HEK293 (cell line): ENCODE measurements at regions not wholly inside any gene's neighbourhood (a gene's known extent, or its start where the extent isn't known, plus 50 kb on each side); places are given as distances from the start of the nearest gene placed in this dataset.

Experiments
- HOXD13 ChIP-seq: sonication (generic); formaldehyde crosslinking; IDR thresholded peaks from 2 replicates; pipeline ENCODE4 v1.8.0; 2022; ENCODE audit warnings: missing genetic modification reagents, borderline replicate concordance
- MEIS1 ChIP-seq: sonication (generic); formaldehyde crosslinking; IDR thresholded peaks from 2 replicates; pipeline ENCODE4 v1.8.1; 2022; ENCODE audit warnings: missing genetic modification reagents, mild to moderate bottlenecking, borderline replicate concordance
- SALL2 ChIP-seq: fragments of 450-650 bp; formaldehyde crosslinking; IDR thresholded peaks from 2 replicates; pipeline ENCODE4 v1.5.0; 2017; ENCODE audit warnings: missing biosample characterization, mild to moderate bottlenecking, missing genetic modification characterization, borderline replicate concordance
- SP2 ChIP-seq: fragments of 450-650 bp; formaldehyde crosslinking; IDR thresholded peaks from 2 replicates; pipeline ENCODE4 v1.5.1; 2016; ENCODE audit warnings: missing biosample characterization, missing genetic modification characterization
- YY1 ChIP-seq: fragments of 450-650 bp; formaldehyde crosslinking; IDR thresholded peaks from 2 replicates; pipeline ENCODE4 v1.5.1; 2018; ENCODE audit warnings: missing biosample characterization, missing genetic modification characterization
- ZBTB1 ChIP-seq: fragments of 450-650 bp; formaldehyde crosslinking; IDR thresholded peaks from 2 replicates; pipeline ENCODE4 v1.5.1; 2016; ENCODE audit warnings: missing biosample characterization, missing genetic modification characterization
- ZBTB49 ChIP-seq: fragments of 450-650 bp; formaldehyde crosslinking; IDR thresholded peaks from 2 replicates; pipeline ENCODE4 v1.5.1; 2016; ENCODE audit warnings: missing biosample characterization, missing genetic modification characterization, low read depth
- ZNF335 ChIP-seq: fragments of 450-650 bp; formaldehyde crosslinking; conservative IDR thresholded peaks from 2 replicates; pipeline ENCODE4 v1.5.1; 2016; ENCODE audit warnings: missing biosample characterization, missing genetic modification characterization
- ZNF341 ChIP-seq: fragments of 450-650 bp; formaldehyde crosslinking; IDR thresholded peaks from 2 replicates; pipeline ENCODE4; 2016; ENCODE audit warnings: low read depth, missing biosample characterization, missing genetic modification characterization
- ZNF433 ChIP-seq: fragments of 450-650 bp; formaldehyde crosslinking; IDR thresholded peaks from 2 replicates; pipeline ENCODE4 v1.5.1; 2016; ENCODE audit warnings: missing biosample characterization, missing genetic modification characterization, low read depth
- ZNF776 ChIP-seq: fragments of 450-650 bp; formaldehyde crosslinking; IDR thresholded peaks from 2 replicates; pipeline ENCODE4 v1.5.0; 2017; ENCODE audit warnings: missing biosample characterization, missing genetic modification characterization, borderline replicate concordance
- TF ChIP-seq, protein P1 (sequence below): fragments of 450-650 bp; formaldehyde crosslinking; IDR thresholded peaks from 2 replicates; pipeline ENCODE4 v1.5.1; 2016; ENCODE audit warnings: missing biosample characterization, missing genetic modification characterization
- TF ChIP-seq, protein P2 (sequence below): fragments of 450-650 bp; formaldehyde crosslinking; IDR thresholded peaks from 2 replicates; pipeline ENCODE4 v1.5.1; 2017; ENCODE audit warnings: missing biosample characterization, missing genetic modification characterization
- TF ChIP-seq, protein P3 (sequence below): fragments of 450-650 bp; formaldehyde crosslinking; IDR thresholded peaks from 2 replicates; pipeline ENCODE4 v1.5.1; 2016; ENCODE audit warnings: missing biosample characterization, missing genetic modification characterization

GRCh38 chr13:63249411-63250187 lies 1834.0 kb upstream of the PCDH20 start:
- TF ChIP-seq, protein P1, sequence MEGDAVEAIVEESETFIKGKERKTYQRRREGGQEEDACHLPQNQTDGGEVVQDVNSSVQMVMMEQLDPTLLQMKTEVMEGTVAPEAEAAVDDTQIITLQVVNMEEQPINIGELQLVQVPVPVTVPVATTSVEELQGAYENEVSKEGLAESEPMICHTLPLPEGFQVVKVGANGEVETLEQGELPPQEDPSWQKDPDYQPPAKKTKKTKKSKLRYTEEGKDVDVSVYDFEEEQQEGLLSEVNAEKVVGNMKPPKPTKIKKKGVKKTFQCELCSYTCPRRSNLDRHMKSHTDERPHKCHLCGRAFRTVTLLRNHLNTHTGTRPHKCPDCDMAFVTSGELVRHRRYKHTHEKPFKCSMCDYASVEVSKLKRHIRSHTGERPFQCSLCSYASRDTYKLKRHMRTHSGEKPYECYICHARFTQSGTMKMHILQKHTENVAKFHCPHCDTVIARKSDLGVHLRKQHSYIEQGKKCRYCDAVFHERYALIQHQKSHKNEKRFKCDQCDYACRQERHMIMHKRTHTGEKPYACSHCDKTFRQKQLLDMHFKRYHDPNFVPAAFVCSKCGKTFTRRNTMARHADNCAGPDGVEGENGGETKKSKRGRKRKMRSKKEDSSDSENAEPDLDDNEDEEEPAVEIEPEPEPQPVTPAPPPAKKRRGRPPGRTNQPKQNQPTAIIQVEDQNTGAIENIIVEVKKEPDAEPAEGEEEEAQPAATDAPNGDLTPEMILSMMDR (tag by site-specific recombination): no peak
- no peak for TF ChIP-seq HOXD13
- no peak for TF ChIP-seq MEIS1
- TF ChIP-seq ZNF341 (tag by site-specific recombination): no peak
- no peak for TF ChIP-seq ZNF433 (tag by site-specific recombination)
- TF ChIP-seq YY1 (tag by site-specific recombination): no peak
- TF ChIP-seq, protein P2, sequence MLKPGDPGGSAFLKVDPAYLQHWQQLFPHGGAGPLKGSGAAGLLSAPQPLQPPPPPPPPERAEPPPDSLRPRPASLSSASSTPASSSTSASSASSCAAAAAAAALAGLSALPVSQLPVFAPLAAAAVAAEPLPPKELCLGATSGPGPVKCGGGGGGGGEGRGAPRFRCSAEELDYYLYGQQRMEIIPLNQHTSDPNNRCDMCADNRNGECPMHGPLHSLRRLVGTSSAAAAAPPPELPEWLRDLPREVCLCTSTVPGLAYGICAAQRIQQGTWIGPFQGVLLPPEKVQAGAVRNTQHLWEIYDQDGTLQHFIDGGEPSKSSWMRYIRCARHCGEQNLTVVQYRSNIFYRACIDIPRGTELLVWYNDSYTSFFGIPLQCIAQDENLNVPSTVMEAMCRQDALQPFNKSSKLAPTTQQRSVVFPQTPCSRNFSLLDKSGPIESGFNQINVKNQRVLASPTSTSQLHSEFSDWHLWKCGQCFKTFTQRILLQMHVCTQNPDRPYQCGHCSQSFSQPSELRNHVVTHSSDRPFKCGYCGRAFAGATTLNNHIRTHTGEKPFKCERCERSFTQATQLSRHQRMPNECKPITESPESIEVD (tag by site-specific recombination): no peak
- TF ChIP-seq ZBTB49: no peak
- no peak for TF ChIP-seq SALL2 (tag by site-specific recombination)
- no peak for TF ChIP-seq SP2 (tag by site-specific recombination)
- TF ChIP-seq ZNF335 (tag by site-specific recombination): no peak
- TF ChIP-seq ZBTB1 (tag by site-specific recombination): no peak
- no peak for TF ChIP-seq ZNF776 (tag by site-specific recombination)
- TF ChIP-seq, protein P3, sequence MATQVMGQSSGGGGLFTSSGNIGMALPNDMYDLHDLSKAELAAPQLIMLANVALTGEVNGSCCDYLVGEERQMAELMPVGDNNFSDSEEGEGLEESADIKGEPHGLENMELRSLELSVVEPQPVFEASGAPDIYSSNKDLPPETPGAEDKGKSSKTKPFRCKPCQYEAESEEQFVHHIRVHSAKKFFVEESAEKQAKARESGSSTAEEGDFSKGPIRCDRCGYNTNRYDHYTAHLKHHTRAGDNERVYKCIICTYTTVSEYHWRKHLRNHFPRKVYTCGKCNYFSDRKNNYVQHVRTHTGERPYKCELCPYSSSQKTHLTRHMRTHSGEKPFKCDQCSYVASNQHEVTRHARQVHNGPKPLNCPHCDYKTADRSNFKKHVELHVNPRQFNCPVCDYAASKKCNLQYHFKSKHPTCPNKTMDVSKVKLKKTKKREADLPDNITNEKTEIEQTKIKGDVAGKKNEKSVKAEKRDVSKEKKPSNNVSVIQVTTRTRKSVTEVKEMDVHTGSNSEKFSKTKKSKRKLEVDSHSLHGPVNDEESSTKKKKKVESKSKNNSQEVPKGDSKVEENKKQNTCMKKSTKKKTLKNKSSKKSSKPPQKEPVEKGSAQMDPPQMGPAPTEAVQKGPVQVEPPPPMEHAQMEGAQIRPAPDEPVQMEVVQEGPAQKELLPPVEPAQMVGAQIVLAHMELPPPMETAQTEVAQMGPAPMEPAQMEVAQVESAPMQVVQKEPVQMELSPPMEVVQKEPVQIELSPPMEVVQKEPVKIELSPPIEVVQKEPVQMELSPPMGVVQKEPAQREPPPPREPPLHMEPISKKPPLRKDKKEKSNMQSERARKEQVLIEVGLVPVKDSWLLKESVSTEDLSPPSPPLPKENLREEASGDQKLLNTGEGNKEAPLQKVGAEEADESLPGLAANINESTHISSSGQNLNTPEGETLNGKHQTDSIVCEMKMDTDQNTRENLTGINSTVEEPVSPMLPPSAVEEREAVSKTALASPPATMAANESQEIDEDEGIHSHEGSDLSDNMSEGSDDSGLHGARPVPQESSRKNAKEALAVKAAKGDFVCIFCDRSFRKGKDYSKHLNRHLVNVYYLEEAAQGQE (tag by site-specific recombination): no peak
